PC-9 (cell line): ENCODE measurements at regions not wholly inside any gene's neighbourhood (a gene's known extent, or its start where the extent isn't known, plus 50 kb on each side); places are given as distances from the start of the nearest gene placed in this dataset.

Experiments used
- CTCF ChIP-seq: fragments of 200-600 bp; sonication (generic); conservative IDR thresholded peaks from 2 replicates; pipeline ENCODE4 v1.6.1; 2017; ENCODE audit warnings: mixed run types, antibody characterized with exemption, mild to moderate bottlenecking, moderate library complexity
- EZH2 ChIP-seq: fragments of 200-600 bp; sonication (generic); IDR thresholded peaks from 2 replicates; pipeline ENCODE4 v1.8.0; 2017; ENCODE audit warnings: antibody characterized with exemption, low read depth

GRCh38 chr2:215521031-215521430 is 85.2 kb upstream of the FN1 start:
- no peak for TF ChIP-seq CTCF
- TF ChIP-seq EZH2: no peak
